Central memory CD4-positive, alpha-beta T cell (primary cell): ENCODE measurements at regions not wholly inside any gene's neighbourhood (a gene's known extent, or its start where the extent isn't known, plus 50 kb on each side); places are given as distances from the start of the nearest gene placed in this dataset.

ENCODE experiments used
- DNase-seq: peaks from one replicate; pipeline ENCODE4 v3.0.0; 2022

GRCh38 chr3:124201786-124202185, 209.9 kb upstream of the ROPN1 start:
- no peak for DNase-seq

- no peak for DNase-seq
Measured at GRCh38 chr3:124202754-124203153, 210.8 kb upstream of the ROPN1 start.

GRCh38 chr3:124203292-124203691, 211.4 kb upstream of the ROPN1 start:
- DNase-seq, result no peak

- no peak for DNase-seq
Measured at GRCh38 chr3:124206225-124207055, 214.5 kb upstream of the ROPN1 start.

GRCh38 chr3:124207077-124207476, 215.2 kb upstream of the ROPN1 start:
- DNase-seq, result no peak

GRCh38 chr3:124207873-124208485, 216.1 kb upstream of the ROPN1 start:
- no peak for DNase-seq

GRCh38 chr3:124209426-124209825, 217.5 kb upstream of the ROPN1 start:
- DNase-seq, result no peak

- DNase-seq, result no peak
Measured at GRCh38 chr3:124210899-124211298, 219.0 kb upstream of the ROPN1 start.

GRCh38 chr3:124213641-124214040, 221.7 kb upstream of the ROPN1 start:
- DNase-seq, result no peak

- no peak for DNase-seq
Measured at GRCh38 chr3:124217542-124217941, 225.6 kb upstream of the ROPN1 start.

GRCh38 chr3:124221422-124221821, 229.5 kb upstream of the ROPN1 start:
- no peak for DNase-seq

- DNase-seq, result no peak
Measured at GRCh38 chr3:124223853-124224252, 231.9 kb upstream of the ROPN1 start.

GRCh38 chr3:124227150-124227630, 235.3 kb upstream of the ROPN1 start:
- DNase-seq, result no peak

- no peak for DNase-seq
Measured at GRCh38 chr3:124229420-124229819, 237.5 kb upstream of the ROPN1 start.

GRCh38 chr3:124229836-124230235, 237.9 kb upstream of the ROPN1 start:
- no peak for DNase-seq

- no peak for DNase-seq
Measured at GRCh38 chr3:124230432-124230831, 238.5 kb upstream of the ROPN1 start.

GRCh38 chr3:124230998-124231397, 239.1 kb upstream of the ROPN1 start:
- DNase-seq, result no peak

- no peak for DNase-seq
Measured at GRCh38 chr3:124234852-124235252, 242.9 kb upstream of the ROPN1 start.

- no peak for DNase-seq
Measured at GRCh38 chr3:124235446-124235845, 243.5 kb upstream of the ROPN1 start.

GRCh38 chr3:124243177-124243859, 251.4 kb upstream of the ROPN1 start:
- DNase-seq, result no peak

GRCh38 chr3:124246376-124246775, 254.5 kb upstream of the ROPN1 start:
- no peak for DNase-seq

GRCh38 chr3:124246949-124247348, 255.0 kb upstream of the ROPN1 start:
- no peak for DNase-seq

- no peak for DNase-seq
Measured at GRCh38 chr3:124248471-124249028, 256.6 kb upstream of the ROPN1 start.
